HG02588 (cell line): ENCODE measurements at regions not wholly inside any gene's neighbourhood (a gene's known extent, or its start where the extent isn't known, plus 50 kb on each side); places are given as distances from the start of the nearest gene placed in this dataset.

ENCODE experiments used
- ATAC-seq: cut with Tn5 transposase; IDR thresholded peaks from one replicate; pipeline ENCODE4 v1.9.1; 2021; ENCODE audit warnings: mild to moderate bottlenecking, moderate library complexity; ENCODE audit not compliant: unreplicated experiment

DNA sequence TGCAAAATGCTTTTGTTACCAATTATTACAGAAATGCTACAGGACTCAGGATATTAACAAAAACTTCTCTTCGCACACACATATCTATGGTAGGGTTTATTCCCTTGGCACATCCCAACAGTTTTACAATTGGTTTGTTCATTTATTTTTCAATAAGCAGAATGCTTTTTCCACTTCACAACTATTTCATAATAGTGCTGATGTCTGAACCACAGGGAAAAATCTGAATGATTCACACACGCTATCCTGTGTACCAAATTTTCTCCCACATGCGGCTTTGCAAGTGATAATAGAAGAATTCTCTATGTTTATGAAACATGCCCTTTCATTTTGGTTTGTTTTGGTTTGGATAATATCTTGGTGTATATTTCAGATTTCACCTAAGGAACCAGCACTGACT is 725.7 kb upstream of the TENM3 start:
- no peak for ATAC-seq

DNA sequence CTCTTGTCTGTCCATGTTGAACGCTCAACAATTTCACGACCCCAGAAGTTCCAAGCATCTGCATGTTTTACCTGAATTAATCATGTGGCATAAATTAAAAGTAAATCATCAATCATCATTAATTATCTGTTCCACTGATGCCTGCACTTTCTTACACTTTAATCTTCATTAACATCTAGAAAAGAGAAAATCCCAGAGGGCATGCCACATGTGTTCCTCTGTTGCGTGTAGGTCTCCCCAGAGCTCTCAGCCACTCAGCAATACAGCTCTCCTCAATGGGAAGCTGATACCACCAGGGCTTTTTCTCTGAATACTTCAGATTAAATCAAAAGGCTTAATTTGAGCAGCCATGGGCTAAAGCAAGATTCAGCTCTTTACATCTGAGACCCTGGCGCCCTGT is 722.4 kb upstream of the TENM3 start:
- no peak for ATAC-seq

DNA sequence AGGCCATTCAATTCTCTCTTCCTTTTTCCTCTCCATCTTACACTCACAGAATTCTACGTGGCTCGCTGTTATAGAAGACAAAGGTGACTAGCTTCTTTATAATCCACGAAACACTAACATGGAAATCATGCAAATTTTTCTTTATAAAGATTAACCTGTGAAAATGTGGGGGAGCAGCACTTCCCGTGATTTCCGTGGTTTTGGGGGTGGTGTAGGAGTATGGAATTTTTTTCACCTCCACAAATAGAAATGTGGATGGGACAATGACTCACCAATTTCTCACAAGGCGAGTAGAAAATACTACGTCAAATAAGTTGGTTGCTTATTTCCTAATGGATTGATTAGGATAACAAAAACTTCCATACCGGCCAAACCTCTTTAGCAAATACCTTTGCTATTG is 719.2 kb upstream of the TENM3 start:
- no peak for ATAC-seq

DNA sequence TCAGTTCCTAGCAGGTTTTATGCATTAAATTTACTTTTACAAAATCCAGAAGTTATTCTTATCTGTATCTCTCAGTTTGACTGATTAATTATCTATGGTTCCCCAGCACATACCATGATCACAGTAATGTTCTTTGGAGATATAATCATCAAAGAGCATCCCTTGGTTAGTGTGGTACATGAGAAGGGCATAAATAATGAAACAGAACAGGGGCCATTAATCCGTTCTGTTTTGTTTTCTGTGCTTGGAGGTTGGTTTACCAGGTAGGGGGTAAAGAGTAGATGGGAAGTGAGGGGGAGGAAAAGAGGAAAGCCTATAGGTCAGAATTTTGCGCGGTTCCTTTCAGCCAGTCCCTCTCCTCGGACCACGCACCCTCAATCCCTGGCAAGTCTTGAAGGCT is 718.7 kb upstream of the TENM3 start:
- ATAC-seq, result no peak

DNA sequence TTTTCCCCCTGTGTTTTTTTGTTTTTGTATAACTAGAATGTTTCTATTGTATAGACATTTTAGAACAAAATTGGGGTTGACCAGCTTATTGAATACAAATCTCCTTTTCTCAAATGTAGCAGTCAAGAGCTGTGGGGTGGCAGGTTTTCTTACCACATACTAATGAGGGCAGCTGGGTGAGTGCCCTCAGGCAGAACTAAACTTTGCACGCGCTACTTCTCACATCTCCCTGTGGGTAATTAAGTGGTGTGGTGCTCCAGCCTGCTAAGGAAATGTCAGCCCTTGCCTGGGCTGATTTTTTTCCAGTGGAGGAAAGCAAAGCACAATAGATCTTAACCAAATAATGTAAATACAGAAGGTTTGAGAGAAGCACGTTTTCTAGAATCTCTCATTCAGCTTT is 717.6 kb upstream of the TENM3 start:
- no peak for ATAC-seq

DNA sequence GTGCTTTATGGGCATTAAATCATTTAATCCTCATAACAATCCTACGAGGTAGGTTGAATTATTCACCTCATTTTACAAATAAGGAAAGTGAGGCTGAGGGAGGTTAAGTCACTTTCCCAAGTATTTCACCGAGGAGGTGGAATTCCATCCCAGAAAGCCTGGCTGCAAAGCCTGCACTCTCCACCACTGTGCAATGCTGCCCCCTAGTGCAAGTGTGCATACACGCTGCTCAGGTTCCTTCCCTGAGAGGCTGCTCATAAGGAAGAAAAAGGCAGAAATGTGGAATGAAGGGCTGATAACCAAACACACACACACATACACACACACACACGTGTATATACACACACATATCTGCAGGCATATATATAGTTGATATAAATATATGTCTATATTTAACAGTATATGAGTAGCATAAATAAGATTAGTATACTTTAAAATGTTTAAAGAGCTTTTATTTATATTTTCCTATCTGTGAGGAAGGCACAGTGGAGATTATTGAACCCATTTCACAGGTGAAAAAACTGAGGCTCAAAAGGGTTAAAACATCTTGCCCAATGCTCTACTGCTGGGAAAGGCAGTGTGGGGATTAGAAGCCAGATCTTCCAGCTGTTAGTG is 714.5 kb upstream of the TENM3 start:
- peak; percentile 78 for ATAC-seq

DNA sequence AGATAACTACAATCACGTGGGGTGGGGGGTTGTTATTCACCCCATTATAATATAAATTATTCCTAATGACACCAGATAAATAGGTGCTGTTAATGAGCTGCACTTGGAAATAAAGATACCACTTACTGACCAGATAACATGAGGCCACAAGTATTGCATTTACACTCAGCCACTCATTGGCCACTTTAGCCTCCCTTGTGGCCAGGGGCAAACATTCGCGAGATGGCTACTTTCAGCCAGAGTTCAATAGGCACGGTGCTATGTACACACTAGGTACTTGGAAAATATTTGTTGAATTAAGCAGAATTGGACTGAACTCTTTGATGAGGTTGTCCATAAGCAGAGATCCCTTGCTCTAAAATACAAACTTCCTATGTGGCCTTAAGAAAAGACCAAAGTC is 713.7 kb upstream of the TENM3 start:
- ATAC-seq, result no peak

DNA sequence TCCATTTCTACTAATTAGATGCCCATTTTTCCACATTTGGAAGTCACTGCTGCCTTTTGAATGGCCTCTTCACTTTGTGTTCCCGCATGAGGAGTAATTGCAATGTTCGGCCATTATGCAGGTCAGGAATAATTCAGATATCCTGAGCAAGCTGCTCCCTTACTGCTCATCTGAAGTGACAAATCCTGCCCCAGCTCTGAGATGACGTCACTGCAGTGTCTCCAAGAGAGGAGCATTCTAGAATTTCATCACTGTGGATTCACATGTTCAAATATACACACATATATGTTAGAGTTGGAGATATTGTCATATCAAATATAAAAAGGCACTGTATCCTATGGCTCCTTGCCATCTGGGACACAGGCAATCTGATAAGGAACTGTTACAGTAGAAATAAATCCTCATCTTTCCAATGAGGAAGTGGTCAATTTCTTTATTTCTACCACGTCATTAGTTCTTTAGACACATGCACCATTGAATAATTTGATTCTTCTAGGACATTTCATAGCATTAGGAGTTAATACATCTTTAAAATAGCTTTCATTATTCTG is 706.9 kb upstream of the TENM3 start:
- no peak for ATAC-seq

DNA sequence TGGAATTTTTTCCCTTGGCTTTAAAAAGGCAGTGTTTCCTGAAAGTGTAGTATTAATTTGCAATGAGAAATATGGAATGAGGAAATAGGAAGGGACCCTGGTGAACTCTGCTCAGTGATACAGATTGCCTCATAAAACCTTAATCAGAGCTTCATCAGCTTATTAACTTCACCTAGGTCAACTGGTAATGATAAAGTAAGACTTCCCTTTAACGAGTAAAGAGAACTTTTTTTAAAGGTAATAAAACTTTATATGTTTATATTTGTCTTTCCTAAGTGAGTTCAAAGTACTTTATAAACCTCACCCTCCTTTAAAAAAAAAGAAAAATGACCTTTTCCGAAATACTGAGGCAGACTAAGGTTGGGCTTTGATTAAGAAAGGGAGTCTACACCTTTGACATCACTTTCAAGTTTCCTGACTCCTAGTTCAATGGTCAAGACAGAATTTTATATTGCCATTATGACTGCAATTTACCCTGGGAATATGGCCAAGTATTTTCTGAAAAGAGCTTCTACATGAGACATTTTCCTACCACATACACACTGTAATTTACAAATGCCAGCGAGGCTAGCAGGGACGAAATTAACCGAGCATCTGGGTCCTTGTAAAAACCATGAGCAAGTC is 706.3 kb upstream of the TENM3 start:
- no peak for ATAC-seq

DNA sequence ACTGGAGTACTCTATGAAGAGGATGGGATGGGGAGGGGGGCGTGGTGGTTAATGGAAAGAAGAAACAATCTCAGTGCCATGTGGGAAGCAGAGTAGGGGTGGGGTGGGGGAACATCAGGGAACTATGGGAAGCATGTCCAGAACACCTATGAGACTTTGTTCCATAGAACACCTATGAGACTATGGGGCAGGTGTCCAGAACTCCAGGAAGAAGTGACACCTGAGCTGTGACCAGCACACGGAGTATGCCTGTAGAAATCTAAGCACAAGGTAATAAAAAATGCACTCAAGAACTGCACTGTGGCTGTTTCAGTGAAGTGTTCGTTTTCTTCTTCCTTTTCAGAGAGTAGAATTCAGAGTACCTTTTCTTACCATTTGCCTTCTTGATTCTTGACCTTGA is 704.8 kb upstream of the TENM3 start:
- ATAC-seq, result no peak

DNA sequence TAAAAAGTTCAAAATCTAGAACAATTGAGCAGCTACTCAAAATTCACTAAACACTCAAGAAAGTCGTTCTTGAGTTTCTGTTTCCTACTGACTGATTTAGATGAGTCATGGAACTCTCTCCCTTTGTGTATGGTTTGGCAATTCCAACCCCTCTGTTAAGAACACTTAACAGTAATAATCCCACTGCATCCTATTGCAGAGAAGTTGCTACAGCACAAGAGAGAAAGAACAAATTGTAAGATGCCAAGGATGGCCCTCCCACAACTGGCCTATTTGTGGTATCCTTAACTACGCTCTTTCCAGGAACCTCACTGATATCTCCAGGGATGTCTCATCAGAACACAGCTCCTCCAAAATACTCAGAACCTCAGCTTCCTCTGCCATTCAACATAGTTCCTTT is 701.8 kb upstream of the TENM3 start:
- ATAC-seq, result no peak

DNA sequence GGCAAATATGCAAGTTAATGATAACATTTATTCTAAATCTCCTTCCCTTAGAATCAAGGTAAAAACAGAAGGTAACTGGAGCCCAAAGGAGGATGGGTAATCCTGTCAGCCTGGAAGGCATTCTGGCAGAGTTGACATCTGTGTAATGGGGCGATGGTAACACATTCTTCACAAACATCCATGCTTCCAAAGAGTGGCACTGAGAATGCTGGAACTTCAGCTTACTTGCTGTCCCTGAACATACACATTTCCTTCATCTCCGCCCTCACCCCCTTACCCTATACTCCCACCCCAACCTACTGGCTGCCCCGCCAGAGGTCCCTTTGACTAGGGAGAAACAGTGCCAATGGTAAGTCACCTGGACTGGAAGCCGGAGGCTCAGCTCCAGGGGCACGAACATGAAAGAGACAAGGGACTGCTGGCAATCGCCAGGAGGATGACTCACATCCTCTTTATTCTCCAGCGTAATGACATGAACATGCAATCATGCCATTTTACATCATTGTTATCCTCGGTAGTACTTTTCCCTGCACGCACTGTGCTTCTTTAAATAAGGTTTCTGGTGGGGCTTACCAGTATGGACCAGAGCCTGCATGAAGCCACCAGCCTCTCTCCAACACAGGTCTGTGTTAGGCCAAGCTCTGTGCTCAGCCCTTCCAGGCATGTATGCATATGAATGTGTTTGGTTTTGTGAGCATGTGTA is 694.2 kb upstream of the TENM3 start:
- ATAC-seq, result no peak

DNA sequence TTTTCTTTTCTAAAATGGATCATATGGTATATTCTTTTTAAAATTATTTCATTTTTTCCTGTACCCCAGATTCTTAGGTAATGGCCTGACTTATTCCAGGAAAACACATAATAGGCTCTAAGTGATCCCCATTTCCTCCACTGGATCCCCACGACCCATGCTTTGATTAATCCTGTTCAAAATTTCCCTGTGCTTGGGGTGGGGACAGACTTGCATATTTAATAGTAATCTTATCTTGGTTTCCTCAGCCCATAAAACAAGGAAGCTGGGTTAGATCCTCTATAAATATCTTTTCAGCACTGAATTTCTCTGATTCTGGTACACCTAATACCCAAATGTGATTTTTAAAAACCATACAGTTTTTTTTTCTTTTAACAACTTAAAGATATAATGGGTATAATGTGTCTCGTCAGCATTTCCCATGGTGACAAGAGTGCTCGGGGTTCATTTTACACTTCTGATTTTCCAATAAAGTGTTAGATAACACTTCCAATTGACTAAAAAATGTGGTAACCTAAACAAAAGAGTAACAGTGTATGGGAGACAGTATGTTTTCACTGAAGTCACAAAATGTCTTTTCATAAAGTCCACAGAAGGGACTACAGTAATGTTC is 693.5 kb upstream of the TENM3 start:
- no peak for ATAC-seq

DNA sequence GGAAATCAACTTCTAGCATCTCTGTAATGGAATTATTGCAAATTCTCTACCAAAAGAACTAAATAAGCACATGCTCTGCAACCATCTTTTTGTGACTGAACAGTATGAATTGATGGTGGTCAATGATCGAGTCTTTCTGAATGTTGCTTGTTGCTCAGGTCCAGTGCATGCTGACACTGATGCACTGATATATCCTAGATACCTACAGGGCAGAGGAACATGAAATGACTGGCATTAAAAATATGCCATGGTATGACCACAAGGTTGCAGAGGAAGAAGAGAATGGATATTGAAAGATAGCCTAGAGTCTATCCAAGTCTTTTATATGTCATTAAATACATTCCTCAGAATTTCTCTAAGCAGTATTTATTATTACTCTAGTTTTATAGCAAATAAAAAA is 692.8 kb upstream of the TENM3 start:
- ATAC-seq, result no peak

DNA sequence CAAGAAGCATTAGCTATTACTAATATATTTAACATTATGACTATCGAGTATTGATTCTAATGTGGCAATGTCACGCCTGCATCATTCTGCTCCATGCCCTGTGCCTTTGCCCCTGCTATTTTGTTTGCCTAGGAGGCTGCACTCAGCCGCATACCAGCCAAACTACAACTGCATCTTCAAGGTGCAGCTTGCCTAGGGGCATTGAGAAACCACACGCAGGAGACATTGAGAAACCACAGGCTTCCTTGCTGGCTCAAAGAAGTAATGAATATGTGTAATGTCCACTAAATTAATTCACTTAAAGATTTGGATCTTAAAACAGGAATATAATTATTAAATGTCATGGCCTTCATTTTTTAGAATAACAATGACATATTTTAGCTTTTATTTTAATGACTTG is 683.6 kb upstream of the TENM3 start:
- no peak for ATAC-seq

DNA sequence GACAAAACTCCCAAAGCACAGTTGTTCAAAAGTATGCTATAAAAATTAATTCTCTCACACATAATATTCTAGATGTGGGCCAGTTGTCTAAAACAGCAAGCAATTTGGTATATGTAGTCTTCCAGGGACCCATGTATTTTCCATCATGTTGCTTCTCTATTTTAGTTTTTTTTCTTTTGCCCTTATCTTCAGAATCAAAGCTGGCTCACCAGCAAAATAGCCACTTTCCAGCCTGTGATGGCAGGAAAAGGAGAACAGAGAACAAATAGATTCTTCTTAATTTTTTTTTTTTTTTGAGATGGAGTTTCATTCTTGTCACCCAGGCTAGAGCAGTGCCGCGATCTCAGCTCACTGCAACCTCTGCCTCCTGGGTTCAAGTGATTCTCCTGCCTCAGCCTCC is 680.8 kb upstream of the TENM3 start:
- ATAC-seq, result no peak

DNA sequence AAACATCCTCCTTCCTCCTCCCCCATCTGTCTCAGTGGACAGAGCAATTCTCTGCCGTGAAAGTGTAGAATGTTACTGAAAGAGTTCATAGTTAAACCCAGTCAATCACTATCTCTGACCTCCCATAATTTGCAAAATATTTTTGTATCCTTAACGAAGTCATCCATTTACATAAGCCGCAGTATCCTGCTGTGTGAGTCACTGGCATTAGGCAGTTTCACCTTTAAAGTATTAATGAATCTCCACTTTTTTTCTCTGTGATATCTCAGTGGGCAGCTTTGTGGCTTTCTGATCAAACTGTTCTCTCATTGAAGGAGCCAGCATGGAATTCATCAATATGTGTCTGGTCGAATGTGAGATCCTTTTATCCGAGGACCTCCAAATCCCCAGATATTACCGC is 678.6 kb upstream of the TENM3 start:
- ATAC-seq, result no peak

DNA sequence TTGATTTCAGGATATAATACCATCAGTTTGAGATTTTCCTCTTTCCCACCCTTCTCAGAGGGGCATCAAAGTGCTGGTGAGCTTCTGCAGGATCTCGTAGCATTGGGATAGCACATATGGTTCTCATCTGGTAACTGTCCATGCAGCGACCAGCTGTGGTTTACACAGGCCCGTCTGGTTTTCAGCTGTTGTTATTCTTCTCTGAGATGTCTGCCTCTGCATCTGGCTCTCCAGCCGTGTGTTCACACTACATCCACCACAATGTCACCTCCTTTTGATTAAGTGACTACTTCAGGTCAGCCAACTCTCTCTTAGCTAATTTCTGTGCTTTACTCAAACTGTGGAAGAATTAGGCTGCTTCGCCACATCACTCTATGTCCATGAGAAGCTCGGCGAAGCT is 676.7 kb upstream of the TENM3 start:
- no peak for ATAC-seq

DNA sequence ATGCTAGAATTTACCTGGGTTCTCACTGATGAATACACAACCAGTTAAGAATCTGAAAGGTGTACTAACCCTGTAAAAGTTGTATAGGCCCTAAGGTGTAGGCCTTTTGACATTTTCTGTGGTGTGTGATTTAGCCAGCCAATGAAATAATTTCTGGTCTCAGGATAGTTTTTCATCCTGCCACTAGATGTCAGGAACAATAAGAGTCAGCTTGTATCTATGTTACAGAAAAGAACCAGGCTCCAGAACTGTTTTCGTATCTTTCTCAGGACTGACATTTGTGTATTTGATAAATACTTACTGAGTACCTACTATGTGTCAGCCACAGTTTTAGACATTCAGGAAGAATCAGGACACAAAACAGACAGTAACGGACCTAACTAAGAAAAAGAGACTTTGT is 673.6 kb upstream of the TENM3 start:
- peak; percentile 67 for ATAC-seq

DNA sequence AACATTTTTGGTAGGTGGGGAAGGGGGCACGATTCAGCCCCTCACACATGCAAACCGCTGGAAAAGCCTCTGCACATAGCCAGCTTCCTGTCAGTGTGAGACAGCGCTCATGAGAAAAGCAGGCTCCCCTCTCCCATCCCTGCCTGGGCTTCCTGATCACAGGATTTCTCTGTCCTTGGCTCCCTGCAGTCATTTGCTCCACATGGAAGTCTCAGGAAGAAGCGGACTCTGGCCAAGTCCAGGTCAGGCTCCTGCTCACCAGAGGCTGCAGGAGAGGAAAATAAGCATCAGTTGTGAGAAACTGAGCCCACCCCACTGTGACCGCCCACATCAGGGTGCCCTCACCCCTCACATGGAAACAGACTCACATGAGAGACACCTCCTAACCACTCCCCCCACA is 664.3 kb upstream of the TENM3 start:
- ATAC-seq, result no peak

DNA sequence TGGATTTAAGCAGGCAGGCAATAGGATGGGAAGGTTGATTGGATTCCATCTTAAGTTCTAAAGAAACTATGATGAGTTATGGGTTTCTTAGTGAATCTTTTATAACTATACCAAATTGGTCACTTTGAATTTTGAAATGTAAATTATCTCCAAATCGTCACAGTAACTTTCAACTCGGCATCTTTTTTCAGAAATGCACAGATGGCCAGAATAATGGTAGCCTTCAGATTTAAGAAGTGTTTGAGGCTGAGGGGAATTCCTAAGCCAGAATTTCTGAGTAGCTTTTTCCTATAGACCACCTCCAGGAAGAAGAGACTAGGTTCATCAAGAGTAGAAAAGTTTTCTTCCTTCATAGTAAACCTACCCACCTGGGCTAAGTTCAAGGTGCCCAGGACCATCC is 663.7 kb upstream of the TENM3 start:
- ATAC-seq, result no peak

DNA sequence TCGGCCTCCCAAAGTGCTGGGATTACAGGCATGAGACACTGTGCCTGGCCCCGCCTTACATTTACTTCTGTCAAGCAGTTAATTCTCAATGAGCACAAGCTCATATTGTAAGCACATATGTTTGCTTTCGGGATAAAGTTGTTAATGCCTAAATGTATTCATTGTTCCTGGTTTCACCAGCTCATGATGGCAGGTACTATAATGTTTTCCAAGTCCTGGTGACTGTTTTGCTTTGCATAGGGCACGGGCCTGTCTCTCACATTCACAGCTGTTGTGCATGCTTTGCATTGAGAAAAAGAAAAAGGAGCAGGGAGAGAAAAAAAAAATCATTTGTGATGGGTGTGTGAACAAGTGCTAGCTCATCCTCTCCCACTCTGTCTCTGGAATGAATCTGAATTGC is 661.2 kb upstream of the TENM3 start:
- no peak for ATAC-seq
